GM21786 (cell line): ENCODE measurements at regions not wholly inside any gene's neighbourhood (a gene's known extent, or its start where the extent isn't known, plus 50 kb on each side); places are given as distances from the start of the nearest gene placed in this dataset.

Experiments
- ATAC-seq: cut with Tn5 transposase; IDR thresholded peaks from one replicate; pipeline ENCODE4 v1.9.1; 2021; ENCODE audit not compliant: unreplicated experiment

- ATAC-seq = no peak
These were observed 101.0 kb downstream of the HRH4 start for GRCh38 chr18:24561369-24561965.

GRCh38 chr18:24567199-24567598 is 106.8 kb downstream of the HRH4 start:
- ATAC-seq = no peak

DNA sequence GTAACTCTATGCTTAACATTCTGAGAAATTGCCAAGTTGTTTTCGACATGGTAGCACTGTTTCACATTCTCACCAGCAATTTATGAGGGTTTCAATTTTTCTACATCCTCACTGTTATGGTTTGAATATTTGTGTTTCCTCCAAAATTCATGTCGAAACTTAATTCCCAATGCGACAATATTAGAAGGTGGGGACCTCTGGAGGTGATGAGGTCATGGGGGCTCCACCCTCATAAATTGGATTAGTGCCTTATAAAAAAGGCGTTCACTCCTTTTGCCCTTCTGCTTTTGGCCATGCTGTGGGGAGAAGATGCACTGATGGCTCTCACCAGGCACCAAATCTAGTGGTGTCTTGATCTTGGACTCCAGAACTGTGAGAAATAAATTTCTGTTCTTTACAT is 110.3 kb downstream of the HRH4 start:
- ATAC-seq = no peak

- ATAC-seq = no peak
These were observed 122.3 kb downstream of the HRH4 start for GRCh38 chr18:24582771-24583170.

DNA sequence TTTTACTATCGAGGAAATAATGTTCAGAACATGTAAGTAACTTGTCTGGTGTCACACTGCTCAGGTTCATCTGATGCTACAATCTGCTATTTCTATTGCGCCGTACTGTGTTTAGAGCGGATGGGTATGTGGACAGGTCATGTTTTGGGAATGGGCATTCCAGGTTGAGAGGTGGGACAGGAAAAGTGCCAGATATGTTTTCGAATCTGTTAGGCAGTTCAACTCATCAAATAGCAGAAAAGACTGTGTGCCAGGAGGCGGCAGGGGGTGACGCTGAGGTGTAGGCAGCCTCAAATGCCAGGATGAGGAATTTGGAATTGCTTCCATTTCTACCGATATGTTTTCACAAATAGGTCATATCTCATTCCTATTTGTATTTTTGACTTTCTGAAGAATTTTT is 123.8 kb downstream of the HRH4 start:
- no peak for ATAC-seq

DNA sequence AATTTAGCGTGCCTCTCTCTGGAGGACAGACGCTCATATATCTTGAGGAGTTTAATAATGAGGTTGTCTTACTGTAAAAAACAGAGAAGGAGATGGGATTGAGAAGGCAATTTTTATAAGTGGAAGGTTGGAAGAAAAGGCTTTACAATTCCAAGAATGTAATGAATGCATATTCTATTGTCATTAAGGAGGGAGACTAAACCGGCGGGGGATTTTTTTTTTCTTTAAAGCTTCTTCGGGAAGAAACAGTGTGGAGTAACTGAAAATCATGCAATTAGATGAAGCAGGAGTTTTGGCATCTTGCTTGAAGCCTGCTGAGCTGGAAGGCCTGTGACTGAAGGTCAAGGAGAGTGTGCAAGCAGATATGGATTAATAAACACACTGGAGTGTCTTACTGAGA is 124.4 kb downstream of the HRH4 start:
- no peak for ATAC-seq

DNA sequence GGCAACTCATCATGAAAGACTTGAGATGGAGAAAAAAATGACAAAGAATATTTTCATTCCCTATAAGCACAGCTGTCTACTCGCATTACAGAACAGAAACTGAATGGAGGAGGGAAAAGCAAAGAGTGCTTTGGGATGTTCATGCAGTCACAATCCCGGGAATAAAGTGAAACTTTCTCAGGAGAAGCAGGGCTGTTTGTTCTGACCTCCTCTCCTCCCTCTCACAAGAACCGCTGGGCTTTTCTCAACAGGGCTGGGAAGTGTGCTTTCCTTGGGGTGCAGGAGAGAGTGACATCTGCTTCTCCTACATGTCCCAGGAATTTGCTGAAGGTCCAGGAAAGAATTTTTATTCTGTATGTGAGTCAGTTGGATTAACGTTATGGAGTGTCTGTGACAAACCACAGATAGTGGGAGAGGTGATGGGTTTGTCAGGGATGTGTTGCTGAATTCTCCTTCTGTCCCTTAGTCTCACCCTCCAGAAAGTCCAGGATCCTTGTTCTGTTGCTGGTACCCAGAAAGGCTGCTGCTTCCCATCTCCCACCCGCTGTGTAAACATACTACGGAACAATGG is 125.6 kb downstream of the HRH4 start:
- no peak for ATAC-seq

DNA sequence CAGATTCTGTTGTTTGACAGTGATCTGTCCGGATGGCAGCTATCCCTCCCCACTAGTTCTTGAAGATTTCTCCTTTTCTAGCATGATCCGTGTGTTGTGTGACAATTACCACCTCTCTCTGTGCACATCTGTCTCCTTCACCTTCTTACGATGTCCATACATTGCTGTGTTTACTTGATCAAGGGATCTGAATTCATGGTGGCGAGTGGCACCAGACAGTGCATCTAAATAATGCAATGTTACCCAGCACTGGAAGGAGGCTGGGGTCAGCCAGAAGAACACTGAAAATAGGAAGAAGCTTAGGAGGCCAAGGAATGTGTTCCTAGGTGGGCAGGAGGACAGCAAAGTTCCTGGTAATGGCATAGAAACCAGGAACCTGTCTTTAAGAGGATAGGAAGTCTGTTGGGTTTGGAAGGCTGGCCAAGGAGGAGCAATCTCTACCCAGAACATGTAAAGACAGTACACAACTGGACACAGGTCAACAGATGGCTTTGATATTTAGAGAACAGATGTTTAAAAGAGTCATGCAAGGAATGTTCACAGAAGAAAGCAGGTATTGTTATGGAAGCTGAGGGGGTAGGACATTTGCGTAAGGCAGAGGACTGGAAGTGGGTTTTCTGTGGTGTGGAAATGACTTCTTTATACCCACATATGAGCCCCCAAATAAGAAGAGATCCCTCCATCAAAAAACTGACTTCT is 126.4 kb downstream of the HRH4 start:
- no peak for ATAC-seq

- no peak for ATAC-seq
These were observed 128.0 kb downstream of the HRH4 start for GRCh38 chr18:24588440-24588839.

DNA sequence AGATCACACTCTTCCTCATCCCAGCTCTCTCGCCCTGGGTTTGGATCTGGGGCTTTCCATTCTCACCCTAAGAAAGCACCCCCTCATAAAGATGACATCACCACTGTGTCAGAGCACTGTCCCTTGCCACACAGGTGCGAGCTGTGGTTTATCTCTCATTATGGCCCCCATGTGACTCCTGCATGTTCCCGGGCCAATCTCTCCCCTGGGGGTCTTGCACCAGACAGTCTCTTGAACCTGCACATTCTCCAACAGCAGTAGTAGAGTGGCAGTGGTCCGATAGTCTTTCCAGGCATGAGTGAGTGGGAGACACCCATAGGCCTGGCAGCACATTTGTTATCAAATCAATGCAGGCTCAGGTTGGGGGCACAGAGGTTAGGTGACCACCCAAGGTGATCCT is 130.5 kb downstream of the HRH4 start:
- no peak for ATAC-seq

GRCh38 chr18:24593401-24593800 is 133.0 kb downstream of the HRH4 start:
- no peak for ATAC-seq

- ATAC-seq = no peak
These were observed 133.4 kb downstream of the HRH4 start for GRCh38 chr18:24593886-24594285.

DNA sequence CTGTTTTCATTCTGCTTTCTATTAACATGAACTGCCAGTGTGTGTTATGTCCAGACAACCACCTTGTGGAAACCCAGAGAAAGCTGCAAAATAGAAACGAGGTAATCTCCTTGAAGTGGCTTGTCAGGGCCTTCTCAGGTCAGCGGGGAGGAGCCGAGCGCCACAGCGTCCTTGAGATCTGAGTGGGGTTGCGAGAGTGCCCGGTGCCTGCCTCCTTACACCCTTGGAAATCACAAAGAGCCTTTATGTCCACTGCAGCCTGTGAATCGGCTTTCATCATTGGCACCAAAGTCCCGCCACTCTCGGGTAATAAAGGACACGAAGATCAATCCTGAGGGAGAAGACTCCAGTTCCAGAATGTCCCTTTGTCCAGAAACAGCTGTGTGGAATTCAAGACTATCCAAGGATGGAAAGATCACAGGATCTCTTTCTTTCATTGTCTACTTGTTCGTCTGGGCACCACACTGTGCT is 135.2 kb downstream of the HRH4 start:
- ATAC-seq = no peak

DNA sequence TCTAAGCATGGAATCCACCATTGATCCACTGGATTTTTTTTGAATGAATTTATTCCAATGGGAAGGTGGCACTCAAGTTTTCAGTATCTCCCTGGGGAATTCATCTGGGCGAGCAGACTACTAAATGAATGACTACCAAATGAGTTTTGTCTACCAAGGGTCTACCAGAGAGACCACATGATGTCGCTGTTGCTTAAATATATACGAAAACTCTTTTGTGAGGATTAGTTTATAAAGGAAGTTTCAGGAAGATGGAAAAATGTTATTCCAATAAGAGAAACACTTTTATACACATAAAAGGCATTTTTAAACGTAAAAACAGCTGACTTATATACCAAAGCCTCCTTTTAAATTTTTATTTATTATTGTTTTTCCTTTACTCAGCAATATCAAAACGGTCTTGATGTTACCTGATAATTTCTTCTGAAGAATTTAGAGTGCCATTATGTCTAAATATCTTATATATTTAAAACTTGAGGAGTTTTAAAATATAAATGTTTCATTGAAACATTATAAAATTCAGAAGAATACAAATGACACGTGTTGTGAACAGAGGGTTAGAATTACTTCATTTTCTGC is 139.7 kb downstream of the HRH4 start:
- no peak for ATAC-seq

DNA sequence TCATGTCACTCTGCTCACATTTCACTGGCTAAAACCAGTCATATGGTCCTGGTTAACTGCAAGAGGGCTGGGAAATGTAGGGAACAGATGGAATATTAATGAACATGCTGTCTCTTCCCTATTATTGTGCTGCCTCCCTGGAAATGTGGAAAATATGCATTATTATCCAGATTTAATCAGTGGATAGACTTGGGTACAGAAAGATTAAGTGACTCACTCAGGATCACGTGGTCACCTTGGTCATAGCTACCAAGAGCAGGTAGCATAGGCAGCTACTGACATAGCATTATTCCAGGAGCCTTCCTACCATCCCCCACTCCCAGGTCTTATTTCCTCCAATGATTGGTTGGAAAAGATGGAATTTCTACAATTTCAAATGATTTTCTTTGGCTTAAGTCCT is 141.1 kb downstream of the HRH4 start:
- no peak for ATAC-seq

DNA sequence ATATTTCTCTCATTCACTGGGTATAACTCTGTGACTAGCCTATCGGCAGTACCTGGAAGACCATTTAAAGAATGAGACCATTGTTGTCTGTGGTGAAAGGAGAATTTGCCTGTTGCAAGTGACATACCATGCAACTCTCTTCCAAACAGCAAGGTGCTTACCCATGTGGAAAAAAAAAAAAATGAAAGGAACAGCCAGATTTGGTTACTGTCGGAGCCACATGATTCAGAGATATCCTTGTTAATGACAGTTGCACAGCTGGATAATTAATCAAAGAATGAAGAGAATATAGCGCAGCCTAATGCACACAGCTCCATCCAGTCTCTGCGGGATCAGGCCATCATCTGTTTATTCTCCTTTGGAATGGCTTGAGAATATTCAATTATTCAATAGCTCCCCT is 141.8 kb downstream of the HRH4 start:
- no peak for ATAC-seq

DNA sequence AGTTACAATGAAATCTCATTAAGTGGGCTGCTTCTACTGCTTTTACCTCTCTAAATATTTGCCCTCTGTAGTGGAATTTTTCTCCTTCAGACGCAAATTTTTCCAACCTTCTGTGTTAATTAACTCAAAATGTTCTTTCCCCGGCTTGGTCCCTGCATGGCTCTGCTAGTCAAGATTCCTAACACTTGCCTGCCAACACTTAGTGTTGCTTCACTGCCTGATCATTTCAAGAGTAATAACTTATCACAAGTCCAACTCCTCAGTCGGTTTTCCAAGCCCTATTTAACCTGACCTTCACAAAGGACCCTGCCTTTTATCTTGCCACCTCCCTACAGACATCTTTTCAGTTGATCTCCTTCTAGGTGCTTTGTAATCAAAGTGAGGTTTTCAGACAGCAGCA is 142.7 kb downstream of the HRH4 start:
- ATAC-seq = no peak

DNA sequence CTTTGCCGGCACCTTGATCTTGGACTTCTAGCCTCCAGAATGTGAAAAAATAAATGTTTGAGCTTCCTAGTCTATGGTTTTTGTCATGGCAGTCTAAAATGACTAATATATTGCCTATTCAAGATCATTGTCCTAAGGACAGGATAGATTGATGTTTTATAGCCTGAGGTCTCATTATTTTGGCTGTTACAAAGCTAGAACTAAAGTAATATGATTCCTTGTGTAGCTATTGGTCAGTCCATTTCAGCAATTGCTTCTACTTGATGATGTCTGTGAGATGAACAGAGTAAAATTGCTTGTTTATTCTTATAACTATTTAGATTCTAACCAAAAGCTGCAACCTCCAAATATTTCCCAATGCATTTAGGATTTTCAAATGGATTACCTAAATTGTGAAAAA is 145.0 kb downstream of the HRH4 start:
- ATAC-seq = no peak

DNA sequence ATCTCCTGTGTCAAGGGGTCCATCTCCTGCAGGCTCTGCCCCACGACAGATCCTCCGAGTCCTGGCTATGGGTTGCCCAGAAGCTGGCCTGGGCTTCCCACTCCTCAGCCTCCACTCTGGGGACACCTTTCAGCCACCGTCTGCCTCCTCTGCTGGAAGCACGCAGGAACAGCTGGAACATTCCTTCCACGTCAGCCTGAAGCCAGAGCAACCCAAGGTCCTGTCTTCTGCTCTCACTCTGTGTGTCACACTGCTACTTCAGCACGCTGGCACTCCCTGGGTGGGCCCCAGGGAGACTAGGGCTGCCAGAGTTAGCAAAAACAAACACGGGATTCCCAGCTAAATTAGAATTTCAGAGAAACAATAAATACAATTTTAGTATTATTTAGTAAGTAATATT is 148.8 kb downstream of the HRH4 start:
- ATAC-seq = no peak

GRCh38 chr18:24611075-24611474 is 150.6 kb downstream of the HRH4 start:
- ATAC-seq = no peak

DNA sequence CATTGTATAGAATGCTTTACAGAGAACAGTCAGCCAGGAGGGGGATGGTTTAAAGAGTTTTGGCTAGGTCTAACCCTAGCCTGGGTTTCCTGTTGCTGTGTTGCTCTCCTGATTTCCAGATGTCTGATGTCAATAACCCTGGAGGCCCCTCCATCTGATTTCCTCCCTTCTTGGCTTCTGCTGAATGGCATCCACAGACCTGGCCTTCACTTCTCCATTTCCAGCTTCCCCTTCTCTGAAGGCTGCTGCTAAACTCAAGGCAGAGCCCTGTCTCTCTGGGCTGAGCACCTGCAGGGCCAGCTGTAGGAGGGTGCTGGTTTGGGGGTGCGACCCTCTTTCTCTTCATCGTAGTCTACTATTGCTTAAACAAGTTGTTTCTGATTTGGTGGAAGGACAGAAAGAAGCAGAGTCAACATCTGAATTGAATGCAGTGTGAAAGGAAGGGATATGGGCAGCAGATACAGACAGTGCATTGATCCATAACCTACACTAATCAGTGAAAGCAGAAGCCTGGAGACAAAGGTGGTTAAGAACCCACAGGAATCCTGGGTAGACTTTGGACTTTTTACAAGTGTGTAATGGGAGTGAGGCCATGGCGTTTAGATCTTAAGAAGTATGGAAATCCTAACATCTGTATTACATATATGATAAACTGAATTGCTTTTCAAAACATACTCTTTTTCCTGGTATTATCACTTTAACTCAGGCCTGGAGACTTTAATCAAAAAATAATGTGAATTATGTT is 153.6 kb downstream of the HRH4 start:
- no peak for ATAC-seq

DNA sequence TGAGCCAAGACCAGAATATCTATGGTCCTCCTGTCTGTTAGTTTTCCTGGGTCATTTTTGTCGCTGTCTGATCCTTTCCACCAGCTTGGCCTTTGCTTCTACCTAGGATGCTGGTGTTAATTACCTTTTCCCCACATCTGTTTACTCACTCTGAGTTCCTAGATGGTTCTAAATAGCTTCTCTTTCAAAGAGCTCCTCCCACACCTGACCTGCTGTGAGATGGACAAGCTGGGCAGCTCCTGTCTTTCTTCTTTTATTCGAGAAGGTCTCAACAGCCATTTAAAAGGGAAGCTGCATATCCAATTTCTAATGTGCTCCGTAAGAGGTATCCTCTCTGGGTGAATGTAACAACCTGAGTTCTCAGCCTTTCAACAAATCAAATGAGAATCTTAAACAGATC is 156.2 kb downstream of the HRH4 start:
- no peak for ATAC-seq
